ENCODE measurements at regions not wholly inside any gene's neighbourhood (a gene's known extent, or its start where the extent isn't known, plus 50 kb on each side); places are given as distances from the start of the nearest gene placed in this dataset.

GRCh38 chr20:58117944-58118343 lies 110.5 kb downstream of the ANKRD60 start:
- no peak for FAIRE-seq
- Histone ChIP-seq H3K9me1 (ENCODE audit: control insufficient read depth, extremely low read depth, insufficient read depth, low read length) (no peaks in the 10 kb centered on the region), H3K27ac (ENCODE audit: control insufficient read depth, insufficient read depth, low read length) (no peak overlapping the region), H4K20me1 (ENCODE audit: control insufficient read depth, extremely low read depth, insufficient read depth, low read length) (no peaks in the 10 kb centered on the region), H3K4me1 (ENCODE audit: control insufficient read depth, extremely low read depth, insufficient read depth, low read length) (peaks cover 14% of the 10 kb centered on the region), H3K4me2 (ENCODE audit: control insufficient read depth, extremely low read depth, insufficient read depth, low read depth, low read length) (no peak overlapping the region), H3K4me3 (ENCODE audit: control insufficient read depth in 2 of 3, extremely low read depth in 1 of 3, insufficient read depth in 2 of 3, low read depth in 1 of 3, low read length in 3 of 3) (no peak overlapping the region), H2AFZ (ENCODE audit: control insufficient read depth, low read length) (no peak overlapping the region), H3K27me3 (ENCODE audit: control insufficient read depth, extremely low read depth, insufficient read depth, low read length) (no peaks in the 10 kb centered on the region), H3K36me3 (ENCODE audit: control insufficient read depth in 2 of 2, extremely low read depth in 1 of 2, insufficient read depth in 2 of 2, low read length in 2 of 2) (no peaks in the 10 kb centered on the region), H3K9ac (ENCODE audit: control insufficient read depth, extremely low read depth, insufficient read depth, low read length) (no peak overlapping the region), H3K9me3 (ENCODE audit: control insufficient read depth, low read depth, low read length) (no peaks in the 10 kb centered on the region), H3K79me2 (ENCODE audit: control insufficient read depth, insufficient read depth, low read length) (no peaks in the 10 kb centered on the region)
- no peak for DNase-seq (ENCODE audit: low read depth, low spot score)
- dilution Hi-C loops (cut with MboI; ENCODE audit: extremely low pct_ligation_motif_present, low sequenced_read_pairs) = no loop called here
- no peak for TF ChIP-seq CTCF (optimal IDR thresholded peaks at IDR 0.05 in 1 of 3, IDR thresholded peaks at IDR 0.05 in 1 of 3, conservative IDR thresholded peaks at IDR 0.05 in 1 of 3; ENCODE audit: extremely low read depth in 1 of 3, insufficient read depth in 2 of 3, low read length in 3 of 3)
- TF ChIP-seq EZH2 (IDR thresholded peaks at IDR 0.05; ENCODE audit: low read length) = no peak

GRCh38 chr20:58116505-58116904 lies 111.9 kb downstream of the ANKRD60 start:
- FAIRE-seq (no peak), DNase-seq (ENCODE audit: low read depth, low spot score) (no peak)
- Histone ChIP-seq H3K4me3 (ENCODE audit: control insufficient read depth in 2 of 3, extremely low read depth in 1 of 3, insufficient read depth in 2 of 3, low read depth in 1 of 3, low read length in 3 of 3) (no peak overlapping the region), H3K4me1 (ENCODE audit: control insufficient read depth, extremely low read depth, insufficient read depth, low read length) (peaks cover 26% of the 10 kb centered on the region), H3K79me2 (ENCODE audit: control insufficient read depth, insufficient read depth, low read length) (no peaks in the 10 kb centered on the region), H4K20me1 (ENCODE audit: control insufficient read depth, extremely low read depth, insufficient read depth, low read length) (no peaks in the 10 kb centered on the region), H3K4me2 (ENCODE audit: control insufficient read depth, extremely low read depth, insufficient read depth, low read depth, low read length) (no peak overlapping the region), H3K9me1 (ENCODE audit: control insufficient read depth, extremely low read depth, insufficient read depth, low read length) (no peaks in the 10 kb centered on the region), H3K27me3 (ENCODE audit: control insufficient read depth, extremely low read depth, insufficient read depth, low read length) (no peaks in the 10 kb centered on the region), H3K9me3 (ENCODE audit: control insufficient read depth, low read depth, low read length) (no peaks in the 10 kb centered on the region), H3K36me3 (ENCODE audit: control insufficient read depth in 2 of 2, extremely low read depth in 1 of 2, insufficient read depth in 2 of 2, low read length in 2 of 2) (no peaks in the 10 kb centered on the region), H3K9ac (ENCODE audit: control insufficient read depth, extremely low read depth, insufficient read depth, low read length) (no peak overlapping the region), H3K27ac (ENCODE audit: control insufficient read depth, insufficient read depth, low read length) (no peak overlapping the region), H2AFZ (ENCODE audit: control insufficient read depth, low read length) (no peak overlapping the region)
- dilution Hi-C loops (cut with MboI; ENCODE audit: extremely low pct_ligation_motif_present, low sequenced_read_pairs) = no loop called here
- TF ChIP-seq CTCF (optimal IDR thresholded peaks at IDR 0.05 in 1 of 3, IDR thresholded peaks at IDR 0.05 in 1 of 3, conservative IDR thresholded peaks at IDR 0.05 in 1 of 3; ENCODE audit: extremely low read depth in 1 of 3, insufficient read depth in 2 of 3, low read length in 3 of 3) (no peak), EZH2 (IDR thresholded peaks at IDR 0.05; ENCODE audit: low read length) (no peak)
